Retinal pigment epithelial cell (primary cell): ENCODE measurements at regions not wholly inside any gene's neighbourhood (a gene's known extent, or its start where the extent isn't known, plus 50 kb on each side); places are given as distances from the start of the nearest gene placed in this dataset.

Experiments
- DNase-seq: peaks from one replicate; pipeline ENCODE4 v3.0.0-alpha.2; 2010; ENCODE audit warnings: low read depth
- H3K4me3 ChIP-seq: 2 replicates; pipeline ENCODE4 v1.5.1; 2011; ENCODE audit warnings: mild to moderate bottlenecking, low read length, control low read depth, moderate library complexity
- CTCF ChIP-seq: conservative IDR thresholded peaks from 2 replicates; pipeline ENCODE4 v1.5.1; 2011; ENCODE audit warnings: low read depth, low read length, control low read depth, inconsistent platforms

GRCh38 chr1:60745484-60745883 is 336.9 kb upstream of the NFIA start:
- H3K4me3 ChIP-seq = no peak overlapping the region
- TF ChIP-seq CTCF = no peak
- no peak for DNase-seq

GRCh38 chr1:60742339-60742738 is 340.0 kb upstream of the NFIA start:
- DNase-seq = no peak
- no peak for TF ChIP-seq CTCF
- H3K4me3 ChIP-seq = no peak overlapping the region

GRCh38 chr1:60740154-60740553 is 342.2 kb upstream of the NFIA start:
- no peak for DNase-seq
- TF ChIP-seq CTCF = no peak
- no peak overlapping the region for H3K4me3 ChIP-seq

- DNase-seq = no peak
- TF ChIP-seq CTCF = no peak
- no peak overlapping the region for H3K4me3 ChIP-seq
Observed at GRCh38 chr1:60739729-60740128, 342.6 kb upstream of the NFIA start.

GRCh38 chr1:60732977-60733401 is 349.4 kb upstream of the NFIA start:
- no peak for DNase-seq
- H3K4me3 ChIP-seq = no peak overlapping the region
- no peak for TF ChIP-seq CTCF

- TF ChIP-seq CTCF = no peak
- H3K4me3 ChIP-seq = no peak overlapping the region
- no peak for DNase-seq
Observed at GRCh38 chr1:60731321-60731720, 351.0 kb upstream of the NFIA start.

GRCh38 chr1:60727552-60727951 is 354.8 kb upstream of the NFIA start:
- TF ChIP-seq CTCF = no peak
- no peak for DNase-seq
- H3K4me3 ChIP-seq = no peak overlapping the region
